B cell (primary cell): ENCODE measurements at regions not wholly inside any gene's neighbourhood (a gene's known extent, or its start where the extent isn't known, plus 50 kb on each side); places are given as distances from the start of the nearest gene placed in this dataset.
A peak's percentile ranks its signal among the peaks of the same experiment; 100 is the strongest.

Experiments
- ATAC-seq: fragments of 200-7000 bp; cut with Tn5 transposase; one replicate; pipeline ENCODE4 v1.10.0; 2021; ENCODE audit warnings: low read depth, mild to moderate bottlenecking, moderate number of reproducible peaks, moderate library complexity
- CTCF ChIA-PET: fragments of 350-600 bp; sonication (Branson Sonifier 250); formaldehyde crosslinking; loops from one replicate; lab custom pipeline; 2021; ENCODE audit warnings: antibody characterized with exemption, inconsistent platforms; lab: Charles Lee
- POLR2A ChIA-PET: fragments of 350-600 bp; sonication (Branson Sonifier 250); formaldehyde crosslinking; loops from one replicate; lab custom pipeline; 2021; ENCODE audit warnings: antibody characterized with exemption; lab: Charles Lee
- DNase-seq: peaks from one replicate; pipeline ENCODE4 v3.0.0; 2013
- H2AFZ ChIP-seq: 2 replicates; pipeline ENCODE4 v1.6.1; 2012; ENCODE audit warnings: mild to moderate bottlenecking, low read depth, low read length; ENCODE audit not compliant: insufficient read depth, poor library complexity, severe bottlenecking
- H3K27ac ChIP-seq, 2 donors: 1 replicate in 1 of 2; 2 replicates in 1 of 2; pipeline ENCODE4 v1.5.1; 2012 to 2013; ENCODE audit warnings: low read length in 2 of 2, mild to moderate bottlenecking in 2 of 2, moderate library complexity in 1 of 2
- H3K27me3 ChIP-seq, 4 experiments: fragments of 200-600 bp in 1 of 4; sonication (generic) in 1 of 4; replicated peaks in 1 of 4; 1 replicate in 2 of 4; 2 replicates in 2 of 4; pipeline versions ENCODE4 v1.6.1 to v1.7.0; 2013 to 2016; ENCODE audit warnings: low read length in 3 of 4, mild to moderate bottlenecking in 2 of 4, mixed read lengths in 1 of 4, moderate library complexity in 1 of 4; ENCODE audit not compliant: insufficient read depth in 4 of 4, control insufficient read depth in 3 of 4; ENCODE audit errors: control extremely low read depth in 1 of 4
- H3K36me3 ChIP-seq, 2 experiments: replicated peaks in 1 of 2; 1 replicate in 1 of 2; 2 replicates in 1 of 2; pipeline versions ENCODE4 v1.6.1 to v1.7.1; 2013; ENCODE audit warnings: low read length in 1 of 2; ENCODE audit not compliant: insufficient read depth in 2 of 2, control insufficient read depth in 1 of 2; ENCODE audit errors: control extremely low read depth in 1 of 2, extremely low read depth in 1 of 2
- H3K4me1 ChIP-seq, 2 donors: fragments of 200-600 bp in 1 of 2; sonication (generic) in 1 of 2; 1 replicate in 1 of 2; 2 replicates in 1 of 2; pipeline versions ENCODE4 v1.5.1 to v1.6.1; 2013 to 2017; ENCODE audit warnings: low read length in 2 of 2; ENCODE audit not compliant: control insufficient read depth in 2 of 2, insufficient read depth in 2 of 2
- H3K4me2 ChIP-seq: replicated peaks from 2 replicates; pipeline ENCODE3; 2012; ENCODE audit warnings: mild to moderate bottlenecking, low read depth, low read length; ENCODE audit not compliant: poor library complexity, severe bottlenecking
- H3K4me3 ChIP-seq, 5 experiments: fragments of 200-600 bp in 1 of 5; sonication (generic) in 1 of 5; 1 replicate in 3 of 5; 2 replicates in 2 of 5; pipeline versions ENCODE4 v1.5.1 to v1.7.0; 2011 to 2016; ENCODE audit warnings: low read length in 4 of 5, mild to moderate bottlenecking in 4 of 5, low read depth in 2 of 5, control low read depth in 1 of 5, moderate library complexity in 1 of 5; ENCODE audit not compliant: insufficient read depth in 1 of 5; ENCODE audit errors: control extremely low read depth in 1 of 5, extremely low read depth in 1 of 5
- H3K79me2 ChIP-seq: fragments of 200-600 bp; sonication (generic); one replicate; pipeline ENCODE4 v1.6.0; 2016; ENCODE audit warnings: low read length; ENCODE audit not compliant: control insufficient read depth, insufficient read depth
- H3K9ac ChIP-seq: fragments of 200-600 bp; sonication (generic); 2 replicates; pipeline ENCODE4 v1.6.1; 2017; ENCODE audit warnings: mild to moderate bottlenecking, low read length, moderate library complexity
- H3K9me3 ChIP-seq, 3 donors: one replicate each; pipeline versions ENCODE4 v1.6.1 to v1.7.1; 2013; ENCODE audit warnings: low read length in 2 of 3; ENCODE audit not compliant: control insufficient read depth in 2 of 3, insufficient read depth in 1 of 3; ENCODE audit errors: control extremely low read depth in 1 of 3
- H4K20me1 ChIP-seq: 2 replicates; pipeline ENCODE4 v1.6.0; 2012; ENCODE audit warnings: mild to moderate bottlenecking, low read length; ENCODE audit not compliant: insufficient read depth, control insufficient read depth, poor library complexity, severe bottlenecking
- H3K27ac Mint-ChIP-seq: one replicate; pipeline ENCODE4 v1.8.0; 2021; ENCODE audit warnings: mixed read lengths
- H3K27me3 Mint-ChIP-seq: one replicate; pipeline ENCODE4 v1.8.0; 2021; ENCODE audit warnings: mixed read lengths
- H3K4me1 Mint-ChIP-seq: one replicate; pipeline ENCODE4 v1.8.0; 2021; ENCODE audit warnings: mixed read lengths
- H3K4me3 Mint-ChIP-seq: one replicate; pipeline ENCODE4 v1.8.0; 2021; ENCODE audit warnings: mixed read lengths
- H3K9me3 Mint-ChIP-seq: one replicate; pipeline ENCODE4 v1.8.0; 2022; ENCODE audit warnings: mixed read lengths; ENCODE audit not compliant: insufficient read depth
- CTCF ChIP-seq: fragments of 200-600 bp; IDR thresholded peaks from one replicate; pipeline ENCODE4 v1.8.0; 2022; ENCODE audit warnings: antibody characterized with exemption, mild to moderate bottlenecking
- EZH2 ChIP-seq: IDR thresholded peaks from 2 replicates; pipeline ENCODE4 v1.6.1; 2012; ENCODE audit warnings: borderline replicate concordance, low read depth, mild to moderate bottlenecking, moderate library complexity, low read length; ENCODE audit not compliant: insufficient read depth, poor library complexity, severe bottlenecking
- WGBS: methylation state at CpG from one replicate; pipeline ENCODE4 v1.1.5; 2013; ENCODE audit warnings: missing lambda C conversion rate; ENCODE audit not compliant: insufficient coverage; 5-methylcytosine and 5-hydroxymethylcytosine counted together
- intact Hi-C: fragments of 100-400 bp; cut with micrococcal nuclease; formaldehyde crosslinking; loops from one replicate; pipeline ENCODE4 v1.10.0; 2022

GRCh38 chr13:30367296-30367695 lies 55.0 kb upstream of the UBE2L5 start:
- no peak overlapping the region for H3K27ac ChIP-seq
- peaks cover 2 to 5% of the 10 kb centered on the region in 2 experiments for H3K36me3 ChIP-seq
- H3K4me3 Mint-ChIP-seq = no peak overlapping the region
- no peaks in the 10 kb centered on the region for H3K27me3 Mint-ChIP-seq
- TF ChIP-seq EZH2 (no peak), CTCF (no peak)
- H3K4me1 ChIP-seq = peaks cover 53 to 60% of the 10 kb centered on the region in 2 donors
- H3K27ac Mint-ChIP-seq = peak overlapping the region; percentile 53
- H3K9ac ChIP-seq = no peak overlapping the region
- H3K79me2 ChIP-seq = no peaks in the 10 kb centered on the region
- no peak overlapping the region for H2AFZ ChIP-seq
- DNase-seq (no peak), ATAC-seq (no peak)
- WGBS = 98% methylated on average over 12 of the region's 12 CpGs
- H3K4me1 Mint-ChIP-seq = peaks cover 63% of the 10 kb centered on the region
- CTCF ChIA-PET = interaction anchor here (0.6 to 3.8 kb wide), 4 partner anchors 13 to 235 kb away, joined by 4 to 39 read pairs (median 8); no protein-coding TSS in a partner anchor
- no peak overlapping the region for H3K4me3 ChIP-seq
- POLR2A ChIA-PET = no interaction called here
- H3K27me3 ChIP-seq = no peaks in the 10 kb centered on the region
- H3K9me3 Mint-ChIP-seq = no peaks in the 10 kb centered on the region
- intact Hi-C loops = no loop called here
- no peaks in the 10 kb centered on the region for H3K9me3 ChIP-seq
- H3K4me2 ChIP-seq = no peak overlapping the region
- H4K20me1 ChIP-seq = no peaks in the 10 kb centered on the region

GRCh38 chr13:30370146-30370545 lies 52.1 kb upstream of the UBE2L5 start:
- intact Hi-C loops = loop anchor here (5.0 kb wide), 3 partner anchors 302 to 773 kb away; partner anchors contain the start of gene SLC7A1
- H3K27ac Mint-ChIP-seq = peak overlapping the region; percentile 85
- Histone ChIP-seq H3K27me3 (no peaks in the 10 kb centered on the region), H3K36me3 (peaks cover 0 to 5% of the 10 kb centered on the region in 2 experiments), H3K9ac (no peak overlapping the region), H2AFZ (no peak overlapping the region), H3K4me1 (peaks cover 74 to 80% of the 10 kb centered on the region in 2 donors), H3K27ac (no peak overlapping the region), H4K20me1 (no peaks in the 10 kb centered on the region), H3K4me3 (no peak overlapping the region), H3K9me3 (no peaks in the 10 kb centered on the region), H3K4me2 (peak overlapping the region; percentile 79), H3K79me2 (peaks cover 5% of the 10 kb centered on the region)
- ATAC-seq (no peak), DNase-seq (no peak)
- ChIA-PET POLR2A (interaction anchor here (0.6 to 0.8 kb wide), 2 partner anchors 38 to 47 kb away, joined by 4 read pairs; no protein-coding TSS in a partner anchor), CTCF (interaction anchor here (0.6 to 8.9 kb wide), 7 partner anchors 10 to 262 kb away, joined by 4 to 93 read pairs (median 12); no protein-coding TSS in a partner anchor)
- WGBS = no CpG with 5 or more reads among the region's 1 CpG
- H3K4me3 Mint-ChIP-seq = peak overlapping the region; percentile 70
- no peaks in the 10 kb centered on the region for H3K9me3 Mint-ChIP-seq
- TF ChIP-seq EZH2 (no peak), CTCF (no peak)
- peaks cover 83% of the 10 kb centered on the region for H3K4me1 Mint-ChIP-seq
- H3K27me3 Mint-ChIP-seq = no peaks in the 10 kb centered on the region
